Kidney glomerular epithelial cell (primary cell): ENCODE measurements at regions not wholly inside any gene's neighbourhood (a gene's known extent, or its start where the extent isn't known, plus 50 kb on each side); places are given as distances from the start of the nearest gene placed in this dataset.
"Not testable (repeated sequence)": the region's sequence is repeated elsewhere in the genome, so short reads cannot be mapped to it uniquely, and the experiment has no call there.

Experiments
- DNase-seq: peaks from one replicate; lab custom pipeline; 2025; lab: John Stamatoyannopoulos, UW

- DNase-seq = no peak
Measured at GRCh38 chr21:23039846-23040245, 2041.6 kb downstream of the NCAM2 start.

GRCh38 chr21:23045955-23046354, 2047.7 kb downstream of the NCAM2 start:
- no peak for DNase-seq

GRCh38 chr21:23067672-23068071, 2069.5 kb downstream of the NCAM2 start:
- no peak for DNase-seq

- DNase-seq = no peak
Measured at GRCh38 chr21:23083242-23083641, 2085.0 kb downstream of the NCAM2 start.

- no peak for DNase-seq
Measured at GRCh38 chr21:23093259-23093658, 2095.1 kb downstream of the NCAM2 start.

- no peak for DNase-seq
Measured at GRCh38 chr21:23099185-23099584, 2101.0 kb downstream of the NCAM2 start.

- DNase-seq = no peak
Measured at GRCh38 chr21:23101111-23101510, 2102.9 kb downstream of the NCAM2 start.

GRCh38 chr21:23108533-23108932, 2110.3 kb downstream of the NCAM2 start:
- DNase-seq = no peak

- peak; percentile 80 for DNase-seq
Measured at GRCh38 chr21:23111070-23111600, 2112.9 kb downstream of the NCAM2 start.

- no peak for DNase-seq
Measured at GRCh38 chr21:23119491-23119890, 2121.3 kb downstream of the NCAM2 start.

- DNase-seq = no peak
Measured at GRCh38 chr21:23127973-23128372, 2129.8 kb downstream of the NCAM2 start.

- DNase-seq = no peak
Measured at GRCh38 chr21:23130308-23130707, 2132.1 kb downstream of the NCAM2 start.

GRCh38 chr21:23131177-23131576, 2133.0 kb downstream of the NCAM2 start:
- DNase-seq = no peak

- no peak for DNase-seq
Measured at GRCh38 chr21:23138797-23139196, 2140.6 kb downstream of the NCAM2 start.

- DNase-seq = no peak
Measured at GRCh38 chr21:23152130-23152529, 2153.9 kb downstream of the NCAM2 start.

- not testable (repeated sequence) for DNase-seq
Measured at GRCh38 chr21:23153842-23154241, 2155.6 kb downstream of the NCAM2 start.

- no peak for DNase-seq
Measured at GRCh38 chr21:23155281-23155680, 2157.1 kb downstream of the NCAM2 start.

GRCh38 chr21:23160914-23161313, 2162.7 kb downstream of the NCAM2 start:
- DNase-seq = no peak

- DNase-seq = no peak
Measured at GRCh38 chr21:23162198-23162946, 2164.2 kb downstream of the NCAM2 start.
